ENCODE measurements at regions not wholly inside any gene's neighbourhood (a gene's known extent, or its start where the extent isn't known, plus 50 kb on each side); places are given as distances from the start of the nearest gene placed in this dataset.

- no peak overlapping the region for H2BK120ac ChIP-seq (ENCODE audit: low read depth, low read length)
- no peak overlapping the region for H3K56ac ChIP-seq (ENCODE audit: extremely low read depth, insufficient read depth, low read length)
- no peak overlapping the region for H3K18ac ChIP-seq (ENCODE audit: low read depth, low read length)
- H3K9ac ChIP-seq (ENCODE audit: low read depth, low read length): no peak overlapping the region
- H4K20me1 ChIP-seq (ENCODE audit: insufficient read depth, low read length): no peaks in the 10 kb centered on the region
- H3K4me2 ChIP-seq (ENCODE audit: low read depth, low read length): no peak overlapping the region
- no peak overlapping the region for H4K8ac ChIP-seq (ENCODE audit: low read depth in 2 of 2, low read length in 2 of 2)
- no peaks in the 10 kb centered on the region for H3K9me3 ChIP-seq (ENCODE audit: control insufficient read depth, insufficient read depth, low read length)
- H2BK15ac ChIP-seq (ENCODE audit: low read depth, low read length): no peak overlapping the region; the same call in 2 of the 3 replicates
- in situ Hi-C loops (cut with MboI; ENCODE audit: low sequenced_read_pairs): no loop called here
- no peak overlapping the region for H2AK5ac ChIP-seq (ENCODE audit: low read depth, low read length)
- intact Hi-C loops (cut with micrococcal nuclease): no loop called here
- no peak overlapping the region for H3K27ac ChIP-seq (ENCODE audit: insufficient read depth, low read length)
- no peak overlapping the region for H2BK5ac ChIP-seq (ENCODE audit: low read depth, low read length, poor library complexity, severe bottlenecking)
- no peak overlapping the region for H2AK9ac ChIP-seq (replicated peaks; ENCODE audit: low read depth, low read length, poor library complexity)
- no peak overlapping the region for H4K5ac ChIP-seq (ENCODE audit: low read depth, low read length)
- H3K79me1 ChIP-seq (ENCODE audit: low read depth in 1 of 2, low read length in 2 of 2): no peaks in the 10 kb centered on the region
- H3K14ac ChIP-seq (replicated peaks; ENCODE audit: low read depth, low read length): no peak overlapping the region
- no peak for DNase-seq
- H3K4me3 ChIP-seq (ENCODE audit: insufficient read depth, low read depth, low read length): no peak overlapping the region
- peaks cover 7% of the 10 kb centered on the region for H3K9me1 ChIP-seq (ENCODE audit: insufficient read depth, low read length)
- no peak for TF ChIP-seq CEBPB (IDR thresholded peaks at IDR 0.05; ENCODE audit: low read depth, low read length)
- TF ChIP-seq MAFK (IDR thresholded peaks at IDR 0.05; ENCODE audit: low read depth, low read length): no peak
- no peak for TF ChIP-seq CTCF (conservative IDR thresholded peaks at IDR 0.05; ENCODE audit: low read depth, low read length)
- no peak for TF ChIP-seq RCOR1 (IDR thresholded peaks at IDR 0.05; ENCODE audit: insufficient replicate concordance, low read length)
- TF ChIP-seq RFX5 (IDR thresholded peaks at IDR 0.05; ENCODE audit: low read depth, low read length): no peak
- no peak for TF ChIP-seq FOS (IDR thresholded peaks at IDR 0.05; ENCODE audit: low read depth, low read length)
- TF ChIP-seq NFE2L2 (IDR thresholded peaks at IDR 0.05; ENCODE audit: low read depth, low read length): no peak
- TF ChIP-seq MXI1 (IDR thresholded peaks at IDR 0.05; ENCODE audit: borderline replicate concordance, low read depth, low read length): no peak
- no peak for TF ChIP-seq POLR2A (IDR thresholded peaks at IDR 0.05; ENCODE audit: low read depth, low read length)
- no peak for TF ChIP-seq RAD21 (IDR thresholded peaks at IDR 0.05; ENCODE audit: low read length)
- no peak for TF ChIP-seq USF2 (IDR thresholded peaks at IDR 0.05; ENCODE audit: low read depth, low read length)
- no peak for TF ChIP-seq CHD1 (IDR thresholded peaks at IDR 0.05; ENCODE audit: low read depth, low read length)
- TF ChIP-seq BHLHE40 (IDR thresholded peaks at IDR 0.05; ENCODE audit: low read depth, low read length): no peak
- no peaks in the 10 kb centered on the region for H3K36me3 ChIP-seq (ENCODE audit: control insufficient read depth, insufficient read depth, low read length)
- peaks cover 11% of the 10 kb centered on the region for H3K4me1 ChIP-seq (ENCODE audit: control insufficient read depth, insufficient read depth, low read length)
- BruUV-seq (replicated peaks): no TSS peak
- no peak overlapping the region for H2BK20ac ChIP-seq (ENCODE audit: low read depth, low read length)
- no peak overlapping the region for H2AFZ ChIP-seq (replicated peaks; ENCODE audit: low read length, poor library complexity)
- dilution Hi-C loops (cut with HindIII; ENCODE audit: low sequenced_read_pairs, unreplicated experiment): no loop called here
- POLR2A ChIA-PET (ENCODE audit: unreplicated experiment): no interaction called here
- no peak overlapping the region for H4K91ac ChIP-seq (ENCODE audit: insufficient read depth, low read depth, low read length)
- no CpG with 5 or more reads among the region's 1 CpG for WGBS, 2 experiments (ENCODE audit: extremely low coverage in 2 of 2, insufficient read length in 1 of 2)
- H3K4ac ChIP-seq (ENCODE audit: low read depth, low read length): no peak overlapping the region
- ATAC-seq (ENCODE audit: low read depth): no peak
- H3K23ac ChIP-seq (ENCODE audit: low read depth, low read length): no peak overlapping the region
- CTCF ChIA-PET: no interaction called here
- H3K27me3 ChIP-seq (ENCODE audit: control insufficient read depth, insufficient read depth, low read length): no peaks in the 10 kb centered on the region
Measured at GRCh38 chr4:138404801-138405200, 162.7 kb upstream of the SLC7A11 start.
